GM19023 (cell line): ENCODE measurements at regions not wholly inside any gene's neighbourhood (a gene's known extent, or its start where the extent isn't known, plus 50 kb on each side); places are given as distances from the start of the nearest gene placed in this dataset.

Experiments
- ATAC-seq: cut with Tn5 transposase; IDR thresholded peaks from one replicate; pipeline ENCODE4 v1.9.1; 2021; ENCODE audit warnings: mild to moderate bottlenecking, moderate library complexity; ENCODE audit not compliant: unreplicated experiment

DNA sequence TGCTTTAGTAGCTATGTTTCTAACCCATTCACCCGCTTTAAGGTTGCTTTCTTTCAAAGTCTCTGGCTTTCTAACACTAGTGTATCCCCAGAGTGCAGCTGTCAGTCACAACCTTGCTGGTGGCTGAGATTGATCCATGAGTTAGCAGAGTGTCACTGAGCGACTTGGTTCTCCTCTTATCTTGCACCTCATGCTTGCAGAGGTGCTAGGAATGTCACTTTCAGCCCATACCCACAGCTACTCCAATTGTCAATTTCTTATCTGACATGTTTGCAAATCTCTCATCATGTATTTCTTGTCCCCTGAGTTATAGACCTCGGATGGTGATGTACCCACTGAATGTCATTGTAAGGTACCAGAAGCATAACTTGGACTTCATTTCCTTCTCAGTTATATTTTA lies 1110.2 kb downstream of the GALC start:
- ATAC-seq = no peak

DNA sequence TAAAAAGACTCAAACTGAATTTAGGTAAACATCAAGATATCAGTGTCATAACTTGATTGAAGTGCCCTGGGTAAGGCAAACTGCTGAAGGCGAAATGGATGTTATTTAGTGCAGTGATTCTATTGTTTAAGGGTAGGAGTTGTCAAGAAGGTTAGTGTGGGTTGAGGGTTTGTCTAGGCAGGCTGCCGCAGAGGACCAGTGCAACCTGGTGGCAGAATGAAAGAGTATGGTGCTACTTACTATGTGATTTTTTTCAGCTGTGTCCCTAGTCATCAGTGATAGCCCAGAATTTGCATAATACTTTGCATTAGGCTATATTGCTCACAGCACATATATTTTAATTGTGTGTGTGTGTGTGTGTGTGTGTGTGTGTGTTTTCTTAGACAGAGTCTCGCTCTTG lies 1127.0 kb downstream of the GALC start:
- no peak for ATAC-seq

DNA sequence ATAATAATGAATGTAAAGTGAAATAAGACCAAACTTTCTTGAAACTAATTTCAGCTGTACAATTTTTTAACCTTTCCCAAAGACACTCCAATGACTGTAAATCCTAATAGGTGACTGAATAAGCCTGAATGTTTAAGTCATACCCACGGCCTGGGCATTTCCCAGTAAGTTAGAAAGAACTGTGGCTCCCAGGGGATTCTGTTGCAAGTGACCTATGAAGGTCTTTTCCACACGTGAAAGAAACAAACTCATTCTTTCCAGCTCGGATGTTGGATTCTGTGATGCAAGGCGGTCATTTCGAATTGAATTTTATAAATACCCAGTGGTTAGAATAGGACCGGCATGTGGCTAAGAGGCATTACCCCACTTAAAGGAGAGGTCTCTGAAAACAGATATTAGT lies 1134.4 kb downstream of the GALC start:
- ATAC-seq = no peak

DNA sequence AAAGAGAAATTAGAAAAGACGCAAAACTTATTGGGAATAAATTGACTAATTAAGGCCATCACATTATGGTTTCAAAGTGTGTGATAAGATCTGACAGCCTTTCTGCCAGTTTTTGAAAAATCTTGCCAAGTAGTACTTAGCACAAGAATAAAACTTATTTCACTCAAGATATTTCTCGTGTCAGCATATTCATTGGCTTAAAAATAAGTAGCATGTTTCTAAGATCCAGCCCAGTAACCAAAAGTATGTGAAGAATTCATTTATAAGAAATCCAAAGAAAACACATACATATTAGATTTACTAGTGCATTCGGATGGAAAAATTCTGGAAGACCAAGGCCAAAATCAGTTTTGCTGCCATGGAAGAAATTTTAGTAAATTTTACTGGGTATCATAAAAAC lies 1135.0 kb downstream of the GALC start:
- no peak for ATAC-seq

DNA sequence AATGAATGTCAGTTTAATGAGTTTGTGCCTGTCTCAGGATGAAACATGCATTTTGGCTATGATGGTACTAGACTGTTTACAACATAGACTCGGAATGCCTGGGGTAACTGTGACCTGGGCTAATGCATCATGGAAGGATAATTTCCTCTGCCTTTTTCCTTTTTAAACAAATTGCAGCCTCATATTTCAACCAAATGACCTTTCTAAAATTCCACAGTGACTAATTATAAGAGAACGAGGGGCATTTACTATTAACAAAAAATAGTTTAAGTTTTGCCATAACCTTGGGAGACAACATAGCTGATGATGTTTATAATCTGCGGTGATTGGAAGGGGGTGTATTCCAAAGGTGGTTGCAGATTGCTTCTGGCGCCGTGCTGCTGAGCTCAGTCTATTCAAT lies 1140.5 kb downstream of the GALC start:
- ATAC-seq = no peak

DNA sequence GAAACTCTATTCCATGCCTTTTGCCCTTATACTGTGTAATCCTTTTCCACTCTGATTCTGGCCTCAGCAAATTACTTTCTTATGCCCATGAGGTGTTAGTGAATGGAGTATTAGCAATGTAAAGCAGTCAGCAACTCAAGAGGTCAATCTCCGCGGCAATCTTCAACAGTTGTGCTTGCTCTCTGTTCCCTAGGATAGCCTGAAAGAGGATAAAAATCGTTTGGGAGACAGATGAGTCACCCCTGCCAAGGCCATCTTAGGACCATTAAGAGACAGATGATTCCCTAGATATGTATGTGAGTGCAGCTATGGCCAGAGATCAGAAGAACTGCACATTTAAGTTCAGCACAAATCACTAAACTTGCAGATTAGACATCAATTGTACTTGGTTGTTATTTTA lies 1145.8 kb downstream of the GALC start:
- no peak for ATAC-seq

DNA sequence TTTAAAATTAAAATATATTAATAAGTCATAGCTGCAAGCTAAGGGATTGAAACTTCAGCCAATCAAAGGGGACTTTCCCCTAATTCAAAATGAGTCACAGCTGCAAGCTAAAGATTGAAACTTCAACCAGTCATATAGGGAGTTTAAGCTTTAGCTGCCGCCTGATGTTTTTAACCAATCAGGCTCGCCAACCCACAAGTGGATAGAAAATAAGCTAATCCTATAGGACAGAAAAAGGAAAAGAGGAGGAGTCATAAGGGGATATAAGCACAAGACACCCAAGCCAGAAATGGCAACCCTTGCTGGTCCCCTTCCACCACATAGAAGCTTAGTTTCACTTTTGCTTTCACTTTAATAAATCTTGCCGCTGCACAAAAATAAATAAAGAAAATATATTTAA lies 1154.6 kb downstream of the GALC start:
- ATAC-seq = no peak

DNA sequence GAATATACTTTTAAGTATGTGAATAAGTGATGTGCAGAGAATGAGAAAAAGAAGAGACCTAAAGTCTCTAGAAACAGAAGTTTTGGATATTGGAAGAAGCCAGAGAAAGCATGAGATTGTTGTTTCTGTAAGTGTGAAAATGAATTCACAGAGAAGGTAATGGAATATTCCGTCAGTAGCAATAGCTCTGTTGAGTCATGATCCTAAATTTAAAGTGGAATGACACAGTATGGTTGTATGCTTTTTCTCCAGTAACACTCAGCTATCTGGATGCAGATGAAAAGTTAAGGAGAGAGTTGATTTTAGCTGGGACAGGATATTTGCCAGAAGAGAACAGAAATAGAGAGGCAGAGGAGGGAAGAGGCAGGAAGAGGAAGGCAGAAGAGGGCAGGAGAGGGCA lies 1166.3 kb downstream of the GALC start:
- no peak for ATAC-seq

DNA sequence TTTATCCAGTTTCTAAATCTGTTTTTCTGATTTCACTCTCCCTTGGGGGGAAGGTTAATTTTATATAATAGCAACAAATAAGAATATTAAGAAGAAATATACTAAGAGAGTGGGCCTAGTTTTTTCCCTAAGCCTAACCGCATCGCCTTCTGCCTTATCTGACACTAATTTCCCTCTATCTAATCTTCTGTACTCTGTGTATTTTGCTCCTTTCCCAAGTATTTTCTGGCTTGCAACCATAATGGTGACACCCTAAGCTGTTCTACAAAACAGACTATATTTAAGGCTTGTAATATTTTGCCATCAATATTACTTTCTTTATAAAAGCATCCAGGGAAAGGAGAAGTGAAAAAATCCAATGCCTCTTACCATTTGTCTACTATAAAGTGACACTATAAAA lies 1168.8 kb downstream of the GALC start:
- no peak for ATAC-seq

DNA sequence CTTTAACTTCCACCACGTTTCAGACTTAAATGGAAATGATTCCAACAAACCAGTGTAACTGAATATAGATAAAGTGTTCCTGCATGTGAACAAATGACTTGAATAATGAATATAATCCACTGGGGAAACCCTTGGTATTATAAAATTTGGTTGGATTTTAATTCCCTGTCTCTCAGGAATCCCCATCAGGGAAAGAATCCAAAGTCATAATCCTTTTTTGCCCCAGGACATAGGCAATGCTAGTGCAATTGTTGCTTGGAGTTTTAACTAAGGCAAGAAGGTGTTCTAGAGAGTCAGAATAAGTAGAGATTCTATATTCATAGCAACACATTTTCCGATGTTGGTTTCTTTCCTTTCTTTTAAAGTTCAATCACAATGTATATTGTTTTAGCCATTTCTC lies 1169.4 kb downstream of the GALC start:
- ATAC-seq = no peak

DNA sequence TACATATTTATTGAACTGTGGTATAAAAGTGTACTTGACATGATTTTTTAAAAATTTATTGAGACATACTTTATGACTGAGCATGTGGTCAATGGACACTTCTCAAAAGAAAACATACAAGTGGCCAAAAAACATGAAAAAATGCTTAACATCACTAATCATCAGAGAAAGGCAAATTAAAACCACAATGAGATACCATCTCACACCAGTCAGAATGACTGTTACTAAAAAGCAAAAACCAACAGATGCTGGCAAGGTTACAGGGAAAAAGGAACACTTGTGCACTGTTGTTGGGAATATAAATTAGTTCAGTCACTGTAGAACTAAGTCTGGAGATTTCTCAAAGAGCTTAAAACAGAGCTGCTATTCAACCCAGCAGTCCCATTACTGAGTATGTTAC lies 1177.6 kb downstream of the GALC start:
- no peak for ATAC-seq

DNA sequence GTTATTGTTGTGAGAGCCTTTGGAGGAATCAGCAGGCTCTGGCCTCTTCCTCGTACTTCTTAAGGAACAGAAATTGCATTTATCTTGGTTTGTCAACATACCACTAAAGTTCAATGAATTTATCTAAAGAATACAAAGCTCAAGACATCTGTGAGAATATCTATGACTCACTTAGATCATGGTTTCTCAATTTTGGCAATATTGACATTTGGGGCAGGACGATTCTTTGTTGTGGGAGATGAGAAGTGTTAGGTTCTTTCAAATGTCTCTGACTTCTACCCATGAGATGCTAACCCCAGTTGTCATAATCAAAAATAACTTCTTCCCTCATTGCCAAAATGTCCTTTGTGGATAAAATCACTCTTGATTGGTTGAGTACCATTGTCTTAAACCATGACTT lies 1190.3 kb downstream of the GALC start:
- ATAC-seq = no peak

DNA sequence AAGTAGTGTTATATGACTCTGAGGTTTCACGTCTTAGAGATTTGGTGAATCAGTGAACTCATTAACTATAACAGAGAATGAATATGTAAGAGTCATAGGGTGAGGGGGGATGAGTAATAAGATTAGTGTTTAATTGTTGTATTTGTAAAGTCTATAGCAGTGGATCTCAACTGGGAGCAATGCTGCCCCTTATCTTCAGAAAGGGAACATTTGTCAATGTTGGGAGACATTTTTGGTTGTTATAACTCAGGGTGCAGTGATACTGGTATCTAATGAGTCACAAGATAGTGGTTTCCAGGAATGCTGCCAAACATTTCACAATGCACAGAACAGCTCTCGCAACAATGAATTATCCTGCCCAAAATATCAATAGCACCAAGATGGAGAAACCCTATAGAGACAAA lies 1193.7 kb downstream of the GALC start:
- ATAC-seq = no peak

DNA sequence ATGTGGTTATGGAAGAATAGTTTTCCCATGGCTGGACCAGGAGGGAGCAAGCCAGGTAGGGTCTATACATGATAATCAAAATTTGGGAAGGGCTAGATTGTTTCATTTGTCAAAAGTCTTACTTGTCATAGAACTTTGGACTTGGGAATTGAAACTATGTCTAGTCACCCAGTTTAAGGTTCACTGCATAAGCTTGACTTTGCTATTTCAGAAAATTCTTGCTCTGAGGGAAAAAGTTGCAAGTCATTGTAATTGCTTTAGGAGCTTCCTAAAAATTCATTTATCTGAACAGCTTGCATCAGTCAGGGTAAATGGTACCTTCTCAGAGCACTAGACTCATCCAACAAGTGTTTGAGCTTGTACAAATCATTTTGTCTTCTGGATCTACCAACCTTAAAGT lies 1194.7 kb downstream of the GALC start:
- no peak for ATAC-seq

DNA sequence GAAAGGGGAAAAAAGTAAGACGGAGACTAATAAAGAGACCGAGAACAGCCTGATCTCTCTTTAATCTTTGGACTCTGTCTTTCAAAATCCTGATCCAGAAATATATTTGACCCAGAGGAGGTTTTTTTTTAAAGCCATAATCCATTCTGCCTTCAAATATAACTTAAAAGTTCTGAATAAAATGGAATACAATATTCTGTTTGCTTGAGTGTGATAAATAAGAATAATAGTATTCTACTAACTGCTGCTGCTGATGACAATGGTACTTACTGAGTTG lies 1196.0 kb downstream of the GALC start:
- ATAC-seq = no peak

DNA sequence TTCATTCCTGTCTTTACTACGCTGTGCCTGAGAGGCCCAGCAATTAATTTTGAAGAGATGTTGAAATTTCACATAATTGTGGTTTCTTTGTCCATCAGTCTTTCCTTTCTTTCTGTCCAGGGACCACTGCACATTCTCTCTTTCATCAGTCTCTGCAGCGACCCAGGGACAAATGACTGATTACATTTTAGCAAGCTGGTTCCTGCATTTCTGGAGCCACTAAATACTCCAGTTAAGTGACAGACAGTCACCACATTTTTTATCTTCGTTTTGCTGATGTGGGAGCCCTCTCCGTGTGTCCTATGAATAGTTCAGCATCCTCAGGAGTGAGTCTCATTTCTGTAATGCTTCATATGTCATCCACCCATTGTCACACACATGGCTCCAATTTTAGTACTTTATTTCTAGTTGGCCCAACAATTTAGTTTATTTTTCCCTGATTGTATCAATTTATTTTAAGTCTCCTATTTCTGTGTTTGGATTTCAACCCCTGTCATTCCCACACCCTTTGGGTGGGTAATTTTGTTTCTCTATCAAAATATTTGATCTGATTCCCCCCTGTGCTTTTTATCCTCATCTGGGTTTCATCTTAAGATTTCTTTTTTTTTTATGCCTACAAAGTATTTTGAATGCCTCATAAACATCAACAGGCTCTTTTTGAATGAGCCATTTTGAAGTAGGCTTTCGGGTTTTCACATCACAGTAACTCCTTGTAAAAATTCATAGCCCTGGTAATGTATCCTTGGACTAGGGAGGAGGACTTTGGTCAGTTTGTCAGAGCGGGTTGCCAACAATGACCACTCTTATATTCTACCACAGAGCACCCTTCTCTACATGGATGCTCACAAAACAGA lies 1196.5 kb downstream of the GALC start:
- no peak for ATAC-seq

DNA sequence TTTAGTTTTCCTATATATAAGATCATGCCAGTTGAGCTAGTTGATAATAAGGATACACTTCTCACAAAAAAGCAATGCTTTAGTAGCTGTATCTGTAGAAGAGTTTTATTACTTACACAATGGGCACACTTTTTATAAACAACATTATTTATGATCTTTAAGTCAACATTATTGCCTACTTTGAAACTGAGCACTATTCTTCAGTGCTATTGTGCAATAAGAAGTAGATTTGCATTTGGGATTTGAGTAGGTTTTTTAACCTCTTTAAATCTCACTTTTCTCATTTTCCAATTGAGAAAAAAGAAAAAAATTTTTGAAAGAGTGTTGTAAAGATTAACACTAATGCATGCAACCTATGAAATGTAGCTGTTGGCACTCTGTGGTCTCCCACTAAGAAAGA lies 1198.3 kb downstream of the GALC start:
- no peak for ATAC-seq

DNA sequence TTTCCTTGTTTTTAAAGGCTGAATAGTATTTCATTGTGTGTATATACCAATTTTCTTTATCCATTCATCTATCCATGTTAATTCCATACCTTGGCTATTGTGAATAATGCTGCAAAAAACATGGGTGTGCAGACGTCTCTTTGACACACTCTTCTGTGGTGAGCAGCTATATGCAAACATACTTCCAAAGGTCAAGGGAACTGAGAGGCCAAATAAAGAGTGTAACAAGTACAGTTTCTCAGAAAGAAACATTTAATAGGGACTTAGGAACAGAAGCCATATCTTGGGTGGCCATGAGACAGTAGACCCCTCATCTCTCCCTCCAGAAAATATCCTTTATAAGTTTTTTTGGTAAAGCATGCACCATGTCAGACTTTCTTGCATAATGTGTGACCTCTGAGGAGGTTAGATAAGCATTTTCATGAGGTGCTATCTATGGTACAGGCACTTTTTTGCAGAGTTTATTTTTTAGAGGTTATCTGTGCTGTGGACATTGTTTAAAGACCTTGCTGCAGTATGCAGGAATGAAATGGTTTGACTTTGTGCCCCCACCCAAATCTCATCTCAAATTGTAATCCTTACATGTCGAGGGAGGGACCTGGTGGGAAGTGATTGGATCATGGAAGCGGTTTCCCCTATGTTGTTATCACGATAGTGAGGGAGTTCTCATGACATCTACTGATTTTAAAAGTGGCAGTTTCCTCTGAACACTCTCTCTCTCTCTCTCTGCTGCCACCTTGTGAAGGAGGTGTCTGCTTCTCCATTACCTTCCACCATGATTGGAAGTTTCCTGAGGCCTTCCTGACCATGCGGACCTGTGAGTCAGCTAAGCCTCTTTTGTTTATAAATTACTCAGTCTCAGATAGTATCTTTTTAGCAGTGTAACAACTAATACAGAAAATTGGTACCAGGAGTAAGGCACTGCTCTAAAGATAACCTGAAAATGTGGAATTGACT lies 1202.3 kb downstream of the GALC start:
- no peak for ATAC-seq

DNA sequence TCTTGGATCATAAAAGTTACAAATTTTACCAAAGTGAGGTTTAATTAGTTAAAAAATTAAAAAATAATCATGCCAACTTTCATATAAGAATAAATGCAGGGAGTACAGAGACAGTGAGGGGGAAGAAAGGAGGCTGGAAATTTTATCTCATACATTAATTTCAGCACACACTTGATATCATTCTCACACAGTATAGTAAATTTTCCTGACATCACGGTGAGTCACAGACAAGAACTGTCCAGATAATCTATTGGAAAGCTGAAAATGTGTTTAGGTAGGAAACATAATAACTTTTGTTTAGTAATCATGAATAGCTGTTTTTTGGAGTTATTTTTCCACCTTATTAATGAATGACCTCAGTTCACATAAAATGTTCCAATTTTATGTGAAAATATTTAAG lies 1204.8 kb downstream of the GALC start:
- ATAC-seq = no peak

DNA sequence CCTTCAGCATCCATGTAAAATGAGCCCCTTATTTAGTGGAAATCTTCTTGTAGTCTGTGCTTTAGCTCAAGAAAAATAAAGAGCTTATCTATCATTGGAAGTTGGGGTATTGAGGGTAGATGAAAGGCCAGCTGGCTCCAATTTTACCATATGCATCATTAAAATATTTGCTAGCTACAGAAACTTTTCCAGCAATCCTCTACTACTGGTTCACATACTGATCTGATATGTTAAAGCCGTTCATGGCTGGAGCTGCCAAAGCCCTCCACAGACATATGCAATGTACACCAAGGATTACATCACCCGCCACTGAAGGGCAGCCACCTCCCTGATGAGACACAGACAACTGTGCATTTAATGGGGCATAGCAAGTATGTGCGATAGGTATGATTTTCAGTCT lies 1205.3 kb downstream of the GALC start:
- no peak for ATAC-seq

DNA sequence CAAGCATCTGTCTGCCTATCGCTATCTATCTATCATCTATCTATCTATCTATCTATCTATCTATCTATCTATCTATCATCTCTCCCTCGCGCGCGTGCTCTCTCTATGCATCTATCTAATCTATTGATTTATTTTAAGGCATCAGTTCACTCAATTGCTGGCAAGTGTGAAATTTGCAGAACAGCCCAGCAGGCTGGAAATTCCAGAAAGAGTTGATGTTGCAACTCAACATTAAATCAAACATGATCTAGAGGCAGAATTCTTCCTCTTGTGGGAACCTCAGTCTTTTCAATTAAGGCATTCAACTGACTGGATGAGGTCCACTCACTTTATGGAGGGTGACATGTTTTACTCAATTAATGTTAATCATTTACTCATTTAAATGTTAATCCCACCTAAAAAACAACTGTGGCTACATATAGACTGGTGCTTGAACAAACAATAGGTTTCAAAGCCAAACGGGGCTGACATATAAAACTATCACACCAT lies 1210.8 kb downstream of the GALC start:
- no peak for ATAC-seq

DNA sequence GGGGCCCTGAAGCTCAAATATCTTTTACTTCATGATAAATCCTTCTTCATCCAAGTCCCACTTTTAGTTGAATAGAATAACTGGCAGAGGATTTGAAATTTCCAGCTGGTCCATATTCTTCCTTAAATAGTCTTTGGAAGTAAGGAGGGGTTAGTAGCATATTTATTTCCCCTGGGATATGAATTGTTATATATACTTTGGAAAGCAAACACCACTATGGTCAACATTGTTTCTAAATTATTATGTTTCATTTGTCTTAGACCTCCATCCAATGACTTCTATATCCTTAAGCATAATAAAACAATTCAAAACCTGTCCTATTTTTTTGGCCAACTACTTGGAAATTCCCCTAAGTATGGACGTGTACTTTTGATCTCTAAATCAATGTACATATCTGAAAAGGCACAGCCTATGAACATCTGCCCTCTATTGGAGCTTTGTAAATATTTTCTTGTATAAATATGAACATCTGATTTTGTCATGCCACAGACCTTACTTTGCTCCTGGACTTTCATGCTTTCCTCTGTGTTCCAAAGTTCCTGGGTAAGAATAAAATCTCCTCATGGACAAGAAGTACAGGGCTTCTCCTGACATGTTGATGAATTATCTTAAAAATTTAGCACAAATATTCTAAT lies 1212.0 kb downstream of the GALC start:
- no peak for ATAC-seq
